ENCODE measurements at regions not wholly inside any gene's neighbourhood (a gene's known extent, or its start where the extent isn't known, plus 50 kb on each side); places are given as distances from the start of the nearest gene placed in this dataset.

DNA sequence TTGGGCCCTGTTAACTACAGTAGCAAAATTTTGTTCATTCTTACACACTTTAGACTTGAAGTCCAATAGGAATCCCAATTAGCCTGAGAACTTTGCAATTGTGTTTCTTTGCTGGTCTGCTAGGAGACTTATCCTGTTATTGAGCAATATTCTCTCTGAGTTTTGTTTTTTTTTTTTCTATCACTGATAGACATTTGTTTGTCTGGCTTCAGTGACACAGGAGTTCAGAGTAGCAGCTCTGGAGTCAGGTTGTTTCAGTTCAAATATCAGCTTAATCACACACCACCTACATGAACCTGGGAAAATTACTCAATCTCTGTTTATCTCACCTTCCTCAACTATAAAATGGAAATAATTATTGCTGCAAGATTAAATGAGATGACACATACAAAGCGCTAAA, 360.2 kb upstream of the POU3F3 start:
- CTCF ChIA-PET, result interaction anchor here (0.7 kb wide), 1 partner anchor 1179 kb away, joined by 5 read pairs; no protein-coding TSS in a partner anchor

DNA sequence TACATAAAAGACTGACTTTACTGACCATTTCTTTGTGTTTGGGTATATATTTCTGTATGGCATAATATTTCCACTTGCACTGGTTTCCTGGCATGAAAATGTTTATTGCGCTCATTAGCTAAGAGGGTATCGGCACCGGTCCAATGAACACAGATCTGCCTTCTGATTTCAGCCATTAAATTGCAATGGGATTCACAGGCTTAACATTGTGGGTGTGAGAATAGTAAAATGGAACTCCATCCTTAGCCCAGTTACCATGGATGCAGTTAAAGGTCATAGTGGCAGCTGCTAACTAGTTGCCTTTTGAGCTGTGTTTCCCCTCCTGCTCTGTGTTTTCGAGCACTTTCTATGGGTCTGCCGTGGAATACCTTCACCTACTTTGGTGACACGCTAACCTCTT, 352.6 kb upstream of the POU3F3 start:
- POLR2A ChIA-PET, result no interaction called here
- CTCF ChIA-PET, result no interaction called here
- H3K4me3 ChIP-seq (ENCODE audit: low read depth, low read length), result no peak overlapping the region

More for the DNA sequence above, 360.2 kb upstream of the POU3F3 start:
- Histone ChIP-seq H3K9me3 (ENCODE audit: control insufficient read depth, insufficient read depth, low read length) (peaks cover 7% of the 10 kb centered on the region), H3K27me3 (ENCODE audit: control insufficient read depth, insufficient read depth, low read length) (no peaks in the 10 kb centered on the region), H3K27ac (ENCODE audit: low read depth, low read length) (no peak overlapping the region), H3K4me3 (ENCODE audit: low read depth, low read length) (no peak overlapping the region)
- no peak for DNase-seq (ENCODE audit: low read depth, low spot score)
- POLR2A ChIA-PET, result no interaction called here
- TF ChIP-seq, protein P1, sequence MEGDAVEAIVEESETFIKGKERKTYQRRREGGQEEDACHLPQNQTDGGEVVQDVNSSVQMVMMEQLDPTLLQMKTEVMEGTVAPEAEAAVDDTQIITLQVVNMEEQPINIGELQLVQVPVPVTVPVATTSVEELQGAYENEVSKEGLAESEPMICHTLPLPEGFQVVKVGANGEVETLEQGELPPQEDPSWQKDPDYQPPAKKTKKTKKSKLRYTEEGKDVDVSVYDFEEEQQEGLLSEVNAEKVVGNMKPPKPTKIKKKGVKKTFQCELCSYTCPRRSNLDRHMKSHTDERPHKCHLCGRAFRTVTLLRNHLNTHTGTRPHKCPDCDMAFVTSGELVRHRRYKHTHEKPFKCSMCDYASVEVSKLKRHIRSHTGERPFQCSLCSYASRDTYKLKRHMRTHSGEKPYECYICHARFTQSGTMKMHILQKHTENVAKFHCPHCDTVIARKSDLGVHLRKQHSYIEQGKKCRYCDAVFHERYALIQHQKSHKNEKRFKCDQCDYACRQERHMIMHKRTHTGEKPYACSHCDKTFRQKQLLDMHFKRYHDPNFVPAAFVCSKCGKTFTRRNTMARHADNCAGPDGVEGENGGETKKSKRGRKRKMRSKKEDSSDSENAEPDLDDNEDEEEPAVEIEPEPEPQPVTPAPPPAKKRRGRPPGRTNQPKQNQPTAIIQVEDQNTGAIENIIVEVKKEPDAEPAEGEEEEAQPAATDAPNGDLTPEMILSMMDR (IDR thresholded peaks at IDR 0.05; ENCODE audit: low read depth, low read length), result no peak

DNA sequence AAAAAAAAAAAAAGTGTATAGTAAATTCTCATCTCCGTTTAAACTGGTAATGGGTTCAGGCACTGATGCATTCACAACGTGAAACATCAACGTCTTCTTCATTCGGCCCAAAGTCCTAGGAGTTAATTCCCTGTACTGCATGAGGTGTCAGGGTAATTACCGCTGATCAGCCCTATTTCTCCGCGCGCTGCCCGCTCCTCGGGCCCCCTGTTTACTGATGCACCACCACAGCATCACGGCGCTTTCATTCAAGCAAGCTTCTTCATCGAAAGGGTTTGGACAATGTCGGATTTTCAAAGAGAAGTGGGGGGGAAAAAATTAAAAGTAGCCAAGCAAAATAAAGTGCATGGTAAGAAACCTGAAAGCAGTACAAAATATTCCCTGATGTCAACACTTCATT, 352.0 kb upstream of the POU3F3 start:
- ChIA-PET CTCF (no interaction called here), POLR2A (no interaction called here)
- no peak overlapping the region for H3K27ac ChIP-seq (ENCODE audit: low read depth, low read length)
- H3K27me3 ChIP-seq (ENCODE audit: control insufficient read depth, insufficient read depth, low read length), result no peaks in the 10 kb centered on the region
- DNase-seq (ENCODE audit: low read depth, low spot score), result no peak
- TF ChIP-seq, protein P1 (IDR thresholded peaks at IDR 0.05; ENCODE audit: low read depth, low read length), result no peak
- H3K4me3 ChIP-seq (ENCODE audit: low read depth, low read length), result no peak overlapping the region
- H3K9me3 ChIP-seq (ENCODE audit: control insufficient read depth, insufficient read depth, low read length), result peaks cover 11% of the 10 kb centered on the region

More for the DNA sequence above, 352.6 kb upstream of the POU3F3 start:
- H3K27me3 ChIP-seq (ENCODE audit: control insufficient read depth, insufficient read depth, low read length), result no peaks in the 10 kb centered on the region
- no peak overlapping the region for H3K27ac ChIP-seq (ENCODE audit: low read depth, low read length)
- no peak for DNase-seq (ENCODE audit: low read depth, low spot score)
- TF ChIP-seq, protein P1 (IDR thresholded peaks at IDR 0.05; ENCODE audit: low read depth, low read length), result no peak
- H3K9me3 ChIP-seq (ENCODE audit: control insufficient read depth, insufficient read depth, low read length), result peaks cover 11% of the 10 kb centered on the region

DNA sequence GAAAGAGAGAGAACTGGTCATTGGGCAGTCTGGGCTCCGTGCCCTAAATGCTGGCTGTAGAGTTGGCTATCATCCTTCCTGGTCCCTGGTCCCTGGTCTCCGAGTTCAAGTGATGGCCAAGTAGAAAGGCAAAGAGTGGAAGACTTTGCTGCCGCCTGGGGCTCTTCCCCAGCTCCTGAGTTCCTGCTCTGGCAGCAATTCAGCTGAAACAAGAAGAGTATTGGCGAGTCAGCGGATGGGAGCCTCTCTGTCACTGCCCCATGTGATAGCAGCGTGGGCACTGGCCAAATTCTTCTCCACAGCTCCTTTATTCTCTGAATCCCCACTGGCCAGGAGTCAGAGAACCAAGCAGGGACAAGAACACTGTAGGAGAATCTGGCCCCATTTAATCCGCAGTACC, 351.0 kb upstream of the POU3F3 start:
- ChIA-PET POLR2A (no interaction called here), CTCF (no interaction called here)
- DNase-seq (ENCODE audit: low read depth, low spot score), result no peak
- TF ChIP-seq, protein P1 (IDR thresholded peaks at IDR 0.05; ENCODE audit: low read depth, low read length), result no peak
- no peak overlapping the region for H3K4me3 ChIP-seq (ENCODE audit: low read depth, low read length)
- H3K27ac ChIP-seq (ENCODE audit: low read depth, low read length), result no peak overlapping the region
- H3K27me3 ChIP-seq (ENCODE audit: control insufficient read depth, insufficient read depth, low read length), result no peaks in the 10 kb centered on the region
- peaks cover 11% of the 10 kb centered on the region for H3K9me3 ChIP-seq (ENCODE audit: control insufficient read depth, insufficient read depth, low read length)

DNA sequence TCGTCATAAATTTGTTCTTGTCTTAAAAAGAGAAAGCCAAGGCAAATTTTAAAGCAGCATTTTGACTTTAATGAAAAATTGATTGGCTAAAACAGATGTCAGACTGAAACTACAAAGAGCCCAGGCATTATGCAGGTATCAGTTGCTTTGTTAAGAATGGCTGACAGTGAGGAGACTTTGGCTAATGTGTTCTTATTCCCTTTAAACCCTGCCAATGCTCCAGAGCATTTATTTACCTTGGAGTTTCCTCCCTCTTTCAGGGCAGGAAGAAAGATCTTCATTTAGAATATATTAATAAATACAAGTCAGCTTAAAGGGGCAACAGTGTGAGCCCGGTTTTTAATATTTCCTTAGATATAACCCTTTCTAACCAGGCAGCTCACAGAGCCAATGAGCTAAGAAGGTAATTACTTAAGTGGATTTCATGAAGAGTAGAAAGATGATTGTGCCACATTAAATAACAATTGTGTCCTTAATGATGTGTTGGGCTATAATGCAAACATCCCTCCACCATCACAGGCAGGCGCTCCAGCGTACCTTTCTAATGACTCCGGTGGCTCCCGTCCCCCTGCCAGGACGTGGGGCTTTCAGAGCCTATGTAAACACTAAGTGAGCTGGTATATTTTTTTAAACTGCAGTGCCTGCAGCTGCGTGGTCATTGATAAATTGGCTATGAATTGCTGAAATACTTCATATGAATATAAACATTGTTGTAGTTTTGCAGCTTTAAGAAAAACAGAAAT, 349.4 kb upstream of the POU3F3 start:
- Histone ChIP-seq H3K27ac (ENCODE audit: low read depth, low read length) (no peak overlapping the region), H3K27me3 (ENCODE audit: control insufficient read depth, insufficient read depth, low read length) (no peaks in the 10 kb centered on the region), H3K4me3 (ENCODE audit: low read depth, low read length) (no peak overlapping the region), H3K9me3 (ENCODE audit: control insufficient read depth, insufficient read depth, low read length) (peaks cover 19% of the 10 kb centered on the region)
- POLR2A ChIA-PET, result no interaction called here
- CTCF ChIA-PET, result no interaction called here
- TF ChIP-seq, protein P1 (IDR thresholded peaks at IDR 0.05; ENCODE audit: low read depth, low read length), result no peak
- no peak for DNase-seq (ENCODE audit: low read depth, low spot score)

All from AG04450 (cell line).